Lower leg skin (tissue), 3 donors: ENCODE measurements at regions not wholly inside any gene's neighbourhood (a gene's known extent, or its start where the extent isn't known, plus 50 kb on each side); places are given as distances from the start of the nearest gene placed in this dataset.

Source experiments
- CTCF ChIP-seq, 3 donors: fragments of 450-650 bp; IDR thresholded peaks; one replicate each; pipeline ENCODE4 v1.5.1; 2016; ENCODE audit warnings: antibody characterized with exemption in 3 of 3, mild to moderate bottlenecking in 3 of 3, moderate library complexity in 2 of 3
- POLR2A ChIP-seq, 2 donors: fragments of 450-650 bp; IDR thresholded peaks; one replicate each; pipeline ENCODE4 v1.6.1; 2016 to 2017; ENCODE audit warnings: antibody characterized with exemption in 2 of 2, mild to moderate bottlenecking in 1 of 2, moderate library complexity in 1 of 2

GRCh38 chr15:101570241-101570640 lies 80.7 kb upstream of the PCSK6 start:
- TF ChIP-seq CTCF (IDR thresholded peaks at IDR 0.05): no peak
- TF ChIP-seq POLR2A (IDR thresholded peaks at IDR 0.05): no peak
